ENCODE measurements at regions not wholly inside any gene's neighbourhood (a gene's known extent, or its start where the extent isn't known, plus 50 kb on each side); places are given as distances from the start of the nearest gene placed in this dataset.
"Not testable (repeated sequence)": the region's sequence is repeated elsewhere in the genome, so short reads cannot be mapped to it uniquely, and the experiment has no call there.

DNA sequence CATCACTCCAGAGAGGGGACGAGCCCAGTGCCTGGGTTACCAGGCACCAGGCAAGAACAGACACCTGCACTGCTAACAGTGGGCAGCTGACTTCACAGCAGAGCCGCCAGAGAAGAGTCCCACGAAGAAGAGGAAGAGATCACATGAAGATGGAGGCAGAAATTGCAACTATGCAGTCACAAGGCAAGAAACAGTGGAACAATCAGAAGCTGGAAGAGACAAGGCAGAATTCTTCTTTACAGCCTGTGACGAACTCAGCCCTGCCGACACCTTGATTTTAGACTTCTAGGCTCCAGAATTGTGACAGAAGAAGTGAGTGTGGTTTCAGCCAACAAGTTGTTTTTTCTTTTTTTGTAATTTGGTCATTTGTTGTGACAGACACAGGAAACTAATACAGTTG is 59.2 kb downstream of the IL12A start:
- FAIRE-seq (no peak), DNase-seq (ENCODE audit: insufficient read length, low spot score) (no peak)
- TF ChIP-seq POLR2A (IDR thresholded peaks at IDR 0.05; ENCODE audit: low read depth, low read length): no peak

DNA sequence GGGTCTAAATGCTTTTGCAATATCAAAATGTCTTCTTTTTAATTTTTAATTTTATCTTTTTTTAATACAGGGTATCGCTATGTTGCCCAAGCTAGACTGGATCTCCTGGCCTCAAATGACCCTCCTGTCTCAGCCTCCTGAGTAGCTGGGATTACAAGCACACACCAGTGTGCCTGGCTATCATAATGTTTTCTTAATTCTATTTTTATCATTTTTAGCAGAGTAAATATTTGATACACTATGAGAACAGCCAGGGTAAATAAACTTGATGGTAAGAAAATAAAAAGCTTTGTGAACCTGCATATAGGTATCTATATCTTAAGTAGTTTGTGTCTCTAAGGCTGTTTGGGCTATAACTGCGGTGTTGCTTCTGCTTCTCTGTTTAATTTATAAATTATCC is 60.4 kb downstream of the IL12A start:
- DNase-seq (ENCODE audit: insufficient read length, low spot score) (no peak), FAIRE-seq (no peak)
- no peak for TF ChIP-seq POLR2A (IDR thresholded peaks at IDR 0.05; ENCODE audit: low read depth, low read length)

DNA sequence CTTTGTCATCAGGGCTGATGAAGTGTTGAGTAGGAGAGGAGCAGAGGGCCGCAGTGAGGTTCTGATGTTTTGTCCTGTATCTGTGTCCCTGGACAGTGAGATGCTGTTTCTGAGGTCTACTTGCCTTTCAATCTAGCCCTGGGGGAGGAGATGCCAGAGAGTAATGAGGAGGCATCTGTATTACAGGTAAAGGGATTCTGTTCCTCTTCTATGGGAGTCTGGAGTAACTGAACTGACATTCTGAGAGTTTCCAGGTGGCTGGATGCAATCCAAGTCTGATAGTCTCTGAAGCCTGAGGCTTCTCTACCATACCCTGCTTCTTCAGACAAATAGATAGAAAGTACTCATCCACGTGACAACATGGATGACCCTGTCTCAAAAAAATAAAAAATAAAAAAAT is 60.9 kb downstream of the IL12A start:
- TF ChIP-seq POLR2A (IDR thresholded peaks at IDR 0.05; ENCODE audit: low read depth, low read length): no peak
- DNase-seq (ENCODE audit: insufficient read length, low spot score): no peak
- FAIRE-seq: no peak

DNA sequence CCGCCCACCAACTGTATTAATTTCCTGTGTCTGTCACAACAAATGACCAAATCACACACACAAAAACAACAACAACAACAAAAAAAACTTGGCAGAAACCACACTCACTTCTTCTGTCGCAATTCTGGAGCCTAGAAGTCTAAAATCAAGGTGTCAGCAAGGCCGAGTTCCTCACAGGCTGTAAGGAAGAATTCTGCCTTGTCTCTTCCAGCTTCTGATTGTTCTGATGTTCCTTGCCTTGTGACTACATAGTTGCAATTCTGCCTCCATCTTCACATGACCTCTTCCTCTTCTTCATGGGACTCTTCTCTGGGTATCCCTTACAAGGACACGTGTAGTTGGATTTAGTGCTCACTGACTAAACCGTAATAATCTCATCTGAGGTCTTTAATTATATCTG is 61.4 kb downstream of the IL12A start:
- DNase-seq (ENCODE audit: insufficient read length, low spot score) (no peak), FAIRE-seq (no peak)
- TF ChIP-seq POLR2A (IDR thresholded peaks at IDR 0.05; ENCODE audit: low read depth, low read length): no peak

DNA sequence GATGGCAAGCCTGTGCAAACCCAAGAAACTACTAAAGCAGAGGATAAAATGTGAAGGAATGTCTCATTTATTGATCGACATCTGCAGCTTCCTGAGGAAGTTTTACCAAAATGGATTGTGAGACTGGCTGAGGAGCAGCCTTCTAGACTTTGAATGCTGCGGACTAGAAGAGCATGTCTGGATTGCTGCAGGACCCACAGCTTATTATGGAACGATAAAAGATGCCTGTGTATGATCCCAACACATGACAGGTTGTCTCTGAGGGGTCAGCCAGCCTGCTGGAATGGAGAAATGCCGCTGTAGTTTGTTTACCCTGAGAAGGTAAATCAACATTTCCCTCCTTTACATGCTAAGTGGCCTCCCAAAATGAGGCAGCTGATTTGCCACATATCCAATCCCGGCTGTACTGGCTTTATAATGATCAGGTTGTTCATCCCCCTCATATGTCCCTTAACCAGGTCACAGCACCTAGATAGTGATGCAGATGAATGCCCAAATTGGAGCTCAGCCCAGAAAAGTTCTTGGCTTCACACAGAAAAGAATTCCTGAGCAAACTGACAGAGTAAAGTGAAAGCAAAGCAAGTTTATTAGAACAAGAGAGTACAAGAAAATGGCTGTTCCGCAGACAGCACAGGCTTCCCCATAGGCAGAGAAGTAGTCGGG is 63.9 kb downstream of the IL12A start:
- TF ChIP-seq POLR2A (IDR thresholded peaks at IDR 0.05; ENCODE audit: low read depth, low read length): no peak
- FAIRE-seq (no peak), DNase-seq (ENCODE audit: insufficient read length, low spot score) (no peak)

DNA sequence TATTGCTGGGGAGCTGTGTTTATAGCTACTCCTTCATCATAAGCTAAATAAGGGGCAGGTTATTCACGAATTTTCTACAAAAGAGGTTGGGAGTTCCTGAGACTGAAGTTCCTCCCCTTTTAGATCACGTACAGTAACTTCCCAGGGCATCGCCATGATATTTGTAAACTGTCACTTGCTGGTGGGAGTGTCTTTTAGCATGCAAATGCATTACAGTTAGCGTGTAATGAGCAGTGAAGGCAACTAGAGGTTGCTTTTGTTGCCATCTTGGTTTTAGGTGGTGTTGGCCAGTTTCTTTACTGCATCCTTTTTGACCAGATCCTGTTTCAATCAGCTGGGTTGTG is 64.4 kb downstream of the IL12A start:
- FAIRE-seq: no peak

DNA sequence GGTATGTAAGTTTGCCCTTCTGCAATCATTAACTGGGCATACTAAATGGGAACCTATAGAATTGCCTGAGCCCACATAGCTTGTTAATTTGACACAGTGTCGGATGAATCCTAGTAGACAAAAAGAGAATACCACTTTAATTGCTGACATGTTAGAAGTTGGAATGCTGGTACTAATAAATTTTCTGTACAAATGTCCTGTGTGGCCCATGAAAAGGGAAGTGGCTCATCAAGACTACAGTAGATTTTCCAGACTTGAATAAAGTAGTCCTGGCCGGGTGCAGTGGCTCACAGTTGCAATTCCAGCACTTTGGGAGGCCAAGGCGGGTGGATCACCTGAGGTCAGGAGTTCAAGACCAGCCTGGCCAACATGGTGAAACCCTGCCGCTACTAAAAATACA is 66.2 kb downstream of the IL12A start:
- not testable (repeated sequence) for DNase-seq (ENCODE audit: insufficient read length, low spot score); FAIRE-seq

More for the DNA sequence above, 64.4 kb downstream of the IL12A start:
- TF ChIP-seq POLR2A (IDR thresholded peaks at IDR 0.05; ENCODE audit: low read depth, low read length): no peak
- DNase-seq (ENCODE audit: insufficient read length, low spot score): no peak

DNA sequence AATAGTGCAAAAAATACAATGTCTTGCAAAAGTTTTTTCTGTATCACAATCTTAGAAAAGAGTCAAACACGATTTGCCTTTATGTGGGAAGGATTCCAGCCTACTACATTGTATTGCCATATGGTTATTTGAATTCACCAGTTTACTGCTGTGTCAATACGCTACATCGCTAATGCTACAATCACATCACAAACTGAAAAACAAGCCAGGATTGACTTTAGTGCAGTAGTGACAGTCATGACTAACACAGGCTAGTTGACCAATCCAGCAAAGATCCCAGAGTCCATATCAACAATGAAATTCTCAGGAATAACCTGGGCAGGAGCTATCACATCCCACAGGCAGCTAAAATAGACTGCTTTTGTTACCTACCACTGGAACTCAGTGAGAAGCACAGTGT is 67.0 kb downstream of the IL12A start:
- no peak for DNase-seq (ENCODE audit: insufficient read length, low spot score)
- FAIRE-seq: no peak
- no peak for TF ChIP-seq POLR2A (IDR thresholded peaks at IDR 0.05; ENCODE audit: low read depth, low read length)

DNA sequence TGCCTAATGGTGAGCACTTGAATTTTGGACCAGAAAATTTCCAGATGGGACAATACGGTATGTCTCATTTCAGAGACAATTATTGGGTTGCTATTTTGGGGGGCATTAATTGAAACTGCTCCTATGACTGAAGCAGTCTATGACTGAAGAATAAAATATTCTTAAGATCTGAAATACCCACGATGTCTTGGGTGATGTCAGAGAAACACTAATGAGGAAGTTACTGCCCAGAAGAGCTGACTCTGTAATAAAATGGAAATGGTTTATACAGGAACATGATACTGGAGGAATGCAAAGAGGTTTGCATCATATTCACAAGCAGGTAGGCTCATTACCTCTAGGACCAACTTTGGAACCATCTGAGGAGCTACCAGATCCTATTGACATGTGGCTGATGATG is 68.7 kb downstream of the IL12A start:
- no peak for DNase-seq (ENCODE audit: insufficient read length, low spot score)
- no peak for TF ChIP-seq POLR2A (IDR thresholded peaks at IDR 0.05; ENCODE audit: low read depth, low read length)
- FAIRE-seq: no peak

DNA sequence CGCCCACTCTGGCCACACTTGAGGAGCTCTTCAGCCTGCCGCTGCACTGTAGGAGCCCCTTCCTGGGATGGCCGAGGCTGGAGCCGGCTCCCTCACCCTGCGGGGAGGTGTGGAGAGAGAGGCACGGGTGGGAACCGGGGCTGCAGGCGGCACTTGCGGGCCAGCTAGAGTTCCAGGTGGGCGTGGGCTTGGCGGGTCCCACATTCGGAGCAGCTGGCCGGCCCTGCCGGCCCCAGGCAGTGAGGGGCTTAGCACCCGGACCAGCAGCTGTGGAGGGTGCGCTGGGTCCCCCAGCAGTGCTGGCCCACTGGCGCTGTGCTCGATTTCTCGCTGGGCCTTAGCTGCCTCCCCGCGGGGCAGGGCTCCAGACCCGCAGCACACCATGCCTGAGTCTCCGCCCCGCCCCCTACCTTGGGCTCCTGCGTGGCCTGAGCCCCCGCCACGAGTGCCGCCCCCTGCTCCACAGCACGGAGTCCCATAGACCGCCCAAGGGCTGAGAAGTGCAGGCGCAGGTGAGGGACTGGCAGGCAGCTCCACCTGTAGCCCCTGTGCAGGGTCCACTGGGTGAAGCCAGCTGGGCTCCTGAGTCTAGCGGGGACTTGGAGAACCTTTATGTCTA is 71.9 kb downstream of the IL12A start:
- DNase-seq (ENCODE audit: insufficient read length, low spot score): no peak
- FAIRE-seq: no peak
- no peak for TF ChIP-seq POLR2A (IDR thresholded peaks at IDR 0.05; ENCODE audit: low read depth, low read length)

DNA sequence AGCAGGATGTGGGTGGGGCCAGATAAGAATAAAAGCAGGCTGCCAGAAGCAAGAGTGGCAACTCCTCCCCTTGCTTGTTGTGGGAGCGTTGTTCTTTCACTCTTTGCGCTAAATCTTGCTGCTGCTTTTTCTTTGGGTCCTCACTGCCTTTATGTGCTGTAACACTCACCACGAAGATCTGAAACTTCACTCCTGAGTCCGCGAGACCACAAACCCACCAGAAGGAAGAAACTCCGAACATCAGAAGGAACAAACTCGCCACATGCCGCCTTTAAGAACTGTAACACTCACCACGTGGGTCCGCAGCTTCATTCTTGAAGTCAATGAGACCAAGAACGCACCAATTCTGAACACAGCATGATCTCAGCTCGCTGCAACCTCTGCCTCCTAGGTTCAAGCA is 72.9 kb downstream of the IL12A start:
- no peak for TF ChIP-seq POLR2A (IDR thresholded peaks at IDR 0.05; ENCODE audit: low read depth, low read length)
- FAIRE-seq: no peak
- no peak for DNase-seq (ENCODE audit: insufficient read length, low spot score)

DNA sequence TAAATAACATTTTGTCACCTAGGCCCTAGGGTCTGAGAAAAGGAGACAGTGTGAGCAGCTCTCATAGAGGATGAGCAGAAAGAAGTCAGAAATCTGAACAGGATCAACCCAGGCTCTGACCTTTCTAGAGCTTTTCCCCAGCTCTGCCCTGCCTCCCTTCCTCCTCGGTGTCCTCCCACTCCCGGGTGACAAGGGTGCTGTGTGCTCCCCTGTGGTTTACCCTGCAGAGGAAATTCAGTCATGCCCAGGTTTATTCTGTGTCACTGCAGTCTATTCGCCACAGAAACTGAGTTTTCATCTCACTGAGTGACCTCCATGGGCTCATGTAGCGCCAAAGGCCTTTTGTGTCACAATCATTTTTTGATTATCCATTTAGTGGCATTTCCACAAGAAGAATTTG is 76.6 kb downstream of the IL12A start:
- FAIRE-seq (no peak), DNase-seq (ENCODE audit: insufficient read length, low spot score) (no peak)
- TF ChIP-seq POLR2A (IDR thresholded peaks at IDR 0.05; ENCODE audit: low read depth, low read length): no peak

DNA sequence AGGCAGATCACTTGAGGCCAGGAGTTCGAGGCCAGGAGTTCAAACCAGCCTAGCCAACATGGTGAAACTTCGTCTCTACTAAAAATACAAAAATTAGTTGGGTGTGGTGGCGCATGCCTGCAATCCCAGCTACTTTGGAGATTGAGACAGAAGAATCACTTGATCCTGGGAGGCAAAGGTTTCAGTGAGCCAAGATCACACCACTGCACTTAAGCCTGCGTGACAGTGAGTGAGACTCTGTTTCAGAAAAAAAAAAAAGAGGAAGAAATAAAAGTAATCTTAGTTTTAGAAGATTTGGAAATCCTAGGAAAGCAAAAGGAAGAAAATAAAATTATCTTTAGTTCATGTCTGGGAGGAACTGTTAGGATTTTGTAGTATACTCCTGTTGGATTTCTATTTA is 77.2 kb downstream of the IL12A start:
- no peak for TF ChIP-seq POLR2A (IDR thresholded peaks at IDR 0.05; ENCODE audit: low read depth, low read length)
- FAIRE-seq: no peak
- DNase-seq (ENCODE audit: insufficient read length, low spot score): no peak

DNA sequence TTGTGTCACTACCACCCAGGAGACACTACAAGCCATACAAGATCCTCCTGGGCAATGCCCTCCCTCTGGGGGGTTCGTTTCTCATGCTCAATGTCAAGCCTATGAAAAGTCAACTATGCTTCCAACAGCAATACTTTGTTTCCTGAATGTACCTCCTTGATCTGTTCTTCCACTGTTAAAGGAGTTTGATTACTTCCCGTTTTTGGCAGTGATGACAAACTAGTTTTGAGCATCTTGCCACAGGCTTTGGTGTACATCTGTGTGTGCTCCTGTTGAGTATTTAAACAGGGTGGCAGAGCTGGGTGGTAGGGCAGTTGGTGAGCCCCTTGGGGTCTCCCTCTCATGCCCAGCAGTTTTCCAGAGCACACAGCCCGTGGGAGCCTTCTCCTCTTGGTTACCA is 81.4 kb downstream of the IL12A start:
- FAIRE-seq (no peak), DNase-seq (ENCODE audit: insufficient read length, low spot score) (no peak)
- no peak for TF ChIP-seq POLR2A (IDR thresholded peaks at IDR 0.05; ENCODE audit: low read depth, low read length)

DNA sequence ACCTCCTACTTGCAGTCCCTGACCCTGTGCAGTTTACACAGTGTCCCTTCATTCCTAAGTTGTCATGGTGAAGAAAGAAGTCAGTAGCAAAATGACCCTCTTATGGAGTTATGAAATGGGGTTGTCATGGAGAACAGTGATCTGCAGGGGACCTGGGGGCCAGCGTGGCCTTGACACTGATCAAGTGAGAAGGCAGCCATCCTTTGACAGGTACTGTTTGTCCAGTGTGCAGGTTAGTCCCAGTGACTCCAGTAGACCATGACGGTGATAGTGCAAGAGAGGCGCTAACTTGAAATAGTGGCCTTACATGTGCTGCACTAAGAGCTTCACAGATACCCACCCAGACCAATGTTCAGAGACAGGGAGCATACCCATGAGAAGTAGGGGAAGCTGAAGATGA is 87.9 kb downstream of the IL12A start:
- no peak for DNase-seq (ENCODE audit: insufficient read length, low spot score)
- no peak for FAIRE-seq
- no peak for TF ChIP-seq POLR2A (IDR thresholded peaks at IDR 0.05; ENCODE audit: low read depth, low read length)

DNA sequence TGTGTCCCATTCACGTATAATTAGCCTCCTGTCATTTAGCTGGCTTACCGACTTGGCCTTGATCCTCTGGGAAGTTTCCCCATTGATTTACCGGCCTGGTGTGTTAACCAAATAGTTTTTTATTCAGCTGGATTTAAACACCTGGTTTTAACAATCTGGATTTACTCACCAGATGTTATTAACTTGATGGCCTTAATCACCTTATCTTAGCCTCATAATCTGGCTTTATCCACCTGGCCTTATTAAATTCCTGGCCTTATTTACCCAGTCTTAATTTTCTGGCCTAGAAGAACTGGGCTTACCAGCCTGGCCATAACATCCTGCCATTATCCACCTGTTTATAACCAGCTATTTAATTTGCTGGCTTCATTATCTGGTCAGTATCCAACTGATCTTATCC is 89.9 kb downstream of the IL12A start:
- FAIRE-seq: no peak
- DNase-seq (ENCODE audit: insufficient read length, low spot score): no peak
- no peak for TF ChIP-seq POLR2A (IDR thresholded peaks at IDR 0.05; ENCODE audit: low read depth, low read length)
